ENCODE measurements at regions not wholly inside any gene's neighbourhood (a gene's known extent, or its start where the extent isn't known, plus 50 kb on each side); places are given as distances from the start of the nearest gene placed in this dataset.
"Not testable (repeated sequence)": the region's sequence is repeated elsewhere in the genome, so short reads cannot be mapped to it uniquely, and the experiment has no call there.

GRCh38 chr5:27830546-27830945 is 792.2 kb upstream of the CDH9 start:
- no peak for DNase-seq

- DNase-seq = no peak
Observed at GRCh38 chr5:27821681-27822080, 783.3 kb upstream of the CDH9 start.

GRCh38 chr5:27818888-27819287 is 780.5 kb upstream of the CDH9 start:
- DNase-seq = no peak

GRCh38 chr5:27814983-27815382 is 776.6 kb upstream of the CDH9 start:
- no peak for DNase-seq

GRCh38 chr5:27814286-27814685 is 775.9 kb upstream of the CDH9 start:
- DNase-seq = no peak

GRCh38 chr5:27810458-27810857 is 772.1 kb upstream of the CDH9 start:
- no peak for DNase-seq

GRCh38 chr5:27797220-27797619 is 758.8 kb upstream of the CDH9 start:
- DNase-seq = no peak

GRCh38 chr5:27788184-27788583 is 749.8 kb upstream of the CDH9 start:
- DNase-seq = no peak

- no peak for DNase-seq
Observed at GRCh38 chr5:27784317-27784716, 745.9 kb upstream of the CDH9 start.

- DNase-seq = no peak
Observed at GRCh38 chr5:27778121-27778520, 739.7 kb upstream of the CDH9 start.

- no peak for DNase-seq
Observed at GRCh38 chr5:27773636-27774035, 735.2 kb upstream of the CDH9 start.

- no peak for DNase-seq
Observed at GRCh38 chr5:27773166-27773565, 734.8 kb upstream of the CDH9 start.

- DNase-seq = no peak
Observed at GRCh38 chr5:27769748-27770402, 731.5 kb upstream of the CDH9 start.

GRCh38 chr5:27748847-27749246 is 710.5 kb upstream of the CDH9 start:
- no peak for DNase-seq

- not testable (repeated sequence) for DNase-seq
Observed at GRCh38 chr5:27743383-27743979, 705.1 kb upstream of the CDH9 start.

GRCh38 chr5:27742805-27743204 is 704.4 kb upstream of the CDH9 start:
- DNase-seq = no peak

- DNase-seq = no peak
Observed at GRCh38 chr5:27734838-27735237, 696.5 kb upstream of the CDH9 start.

- no peak for DNase-seq
Observed at GRCh38 chr5:27733237-27733636, 694.9 kb upstream of the CDH9 start.

- no peak for DNase-seq
Observed at GRCh38 chr5:27727254-27727653, 688.9 kb upstream of the CDH9 start.

GRCh38 chr5:27722337-27722736 is 684.0 kb upstream of the CDH9 start:
- DNase-seq = no peak

GRCh38 chr5:27708534-27708933 is 670.1 kb upstream of the CDH9 start:
- no peak for DNase-seq

GRCh38 chr5:27706832-27707231 is 668.4 kb upstream of the CDH9 start:
- DNase-seq = no peak

GRCh38 chr5:27705661-27706060 is 667.3 kb upstream of the CDH9 start:
- no peak for DNase-seq

- no peak for DNase-seq
Observed at GRCh38 chr5:27701931-27702903, 663.8 kb upstream of the CDH9 start.

All from NCI-H1417 treated with DMSO at 0.1 percent for 48 hours (cell line).